Activated T-helper 2 cell treated with anti-CD3 and anti-CD28 coated beads, Interferon-gamma antibody, Interleukin-2, Interleukin-4, amounts not matched to agents 10 μg/mL and 5 μg/mL and 100 μg/mL, durations not matched to agents 14 hours and 24 hours and 36 hours (primary cell): ENCODE measurements at regions not wholly inside any gene's neighbourhood (a gene's known extent, or its start where the extent isn't known, plus 50 kb on each side); places are given as distances from the start of the nearest gene placed in this dataset.

Experiments
- DNase-seq: peaks from one replicate; pipeline ENCODE4 v3.0.0; 2021; ENCODE audit warnings: low spot score
- H3K27ac Mint-ChIP-seq: one replicate; pipeline ENCODE4 v1.8.0; 2021; ENCODE audit warnings: mixed read lengths
- H3K27me3 Mint-ChIP-seq: one replicate; pipeline ENCODE4 v1.8.0; 2021; ENCODE audit warnings: low read depth, mixed read lengths
- H3K36me3 Mint-ChIP-seq: one replicate; pipeline ENCODE4 v1.8.0; 2021; ENCODE audit warnings: low read depth, mixed read lengths
- H3K4me1 Mint-ChIP-seq: one replicate; pipeline ENCODE4 v1.8.0; 2021; ENCODE audit warnings: low read depth, mixed read lengths
- H3K4me3 Mint-ChIP-seq: one replicate; pipeline ENCODE4 v1.8.0; 2021; ENCODE audit warnings: low read depth, mild to moderate bottlenecking, moderate library complexity, mixed read lengths
- H3K9me3 Mint-ChIP-seq: one replicate; pipeline ENCODE4 v1.8.0; 2021; ENCODE audit warnings: mixed read lengths
- intact Hi-C: fragments of 100-400 bp; cut with micrococcal nuclease; formaldehyde crosslinking; loops from one replicate; pipeline ENCODE4 v1.15.1; 2023

GRCh38 chr9:88236511-88237478, 98.5 kb upstream of the SPATA31C2 start:
- H3K4me1 Mint-ChIP-seq = peaks cover 7% of the 10 kb centered on the region
- peaks cover 33% of the 10 kb centered on the region for H3K27me3 Mint-ChIP-seq
- no peaks in the 10 kb centered on the region for H3K36me3 Mint-ChIP-seq
- DNase-seq = no peak
- no peak overlapping the region for H3K27ac Mint-ChIP-seq
- H3K4me3 Mint-ChIP-seq = no peak overlapping the region
- intact Hi-C loops = no loop called here
- peaks cover 3% of the 10 kb centered on the region for H3K9me3 Mint-ChIP-seq

- no peak overlapping the region for H3K4me3 Mint-ChIP-seq
- H3K27ac Mint-ChIP-seq = no peak overlapping the region
- H3K9me3 Mint-ChIP-seq = peaks cover 3% of the 10 kb centered on the region
- no peaks in the 10 kb centered on the region for H3K36me3 Mint-ChIP-seq
- no peak for DNase-seq
- H3K27me3 Mint-ChIP-seq = peaks cover 29% of the 10 kb centered on the region
- peaks cover 7% of the 10 kb centered on the region for H3K4me1 Mint-ChIP-seq
- intact Hi-C loops = no loop called here
Observed at GRCh38 chr9:88235615-88236014, 97.3 kb upstream of the SPATA31C2 start.

GRCh38 chr9:88234114-88234513, 95.8 kb upstream of the SPATA31C2 start:
- H3K4me1 Mint-ChIP-seq = peaks cover 7% of the 10 kb centered on the region
- no peak overlapping the region for H3K27ac Mint-ChIP-seq
- peaks cover 30% of the 10 kb centered on the region for H3K27me3 Mint-ChIP-seq
- no peaks in the 10 kb centered on the region for H3K36me3 Mint-ChIP-seq
- intact Hi-C loops = no loop called here
- H3K4me3 Mint-ChIP-seq = no peak overlapping the region
- H3K9me3 Mint-ChIP-seq = peaks cover 3% of the 10 kb centered on the region
- no peak for DNase-seq

DNA sequence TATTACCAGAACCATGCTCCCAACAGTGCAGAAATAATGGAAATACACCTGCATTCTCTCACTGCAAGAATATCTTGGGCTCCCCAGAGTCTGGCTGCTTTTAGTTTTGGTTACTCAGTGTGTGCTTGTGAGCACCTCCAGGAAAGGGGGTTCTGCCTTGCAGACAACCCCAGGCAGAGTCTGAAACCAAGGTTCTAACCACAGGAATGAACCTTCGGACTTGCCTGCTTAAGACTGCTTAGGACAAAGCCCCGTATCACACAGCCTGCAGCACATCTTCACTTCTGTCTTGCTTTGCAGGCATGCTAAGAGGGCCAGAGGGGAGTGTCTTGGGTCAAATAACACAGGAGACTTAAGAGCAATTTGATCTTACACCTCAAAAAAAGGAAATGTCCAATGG, 94.8 kb upstream of the SPATA31C2 start:
- H3K4me3 Mint-ChIP-seq = no peak overlapping the region
- peaks cover 5% of the 10 kb centered on the region for H3K4me1 Mint-ChIP-seq
- no peak for DNase-seq
- no peaks in the 10 kb centered on the region for H3K36me3 Mint-ChIP-seq
- H3K9me3 Mint-ChIP-seq = peaks cover 3% of the 10 kb centered on the region
- intact Hi-C loops = no loop called here
- no peak overlapping the region for H3K27ac Mint-ChIP-seq
- peaks cover 29% of the 10 kb centered on the region for H3K27me3 Mint-ChIP-seq

GRCh38 chr9:88230612-88231011, 92.3 kb upstream of the SPATA31C2 start:
- no peak for DNase-seq
- Mint-ChIP-seq H3K4me1 (no peaks in the 10 kb centered on the region), H3K27ac (no peak overlapping the region), H3K9me3 (peaks cover 3% of the 10 kb centered on the region), H3K36me3 (no peaks in the 10 kb centered on the region), H3K4me3 (no peak overlapping the region), H3K27me3 (peaks cover 24% of the 10 kb centered on the region)
- intact Hi-C loops = no loop called here

DNA sequence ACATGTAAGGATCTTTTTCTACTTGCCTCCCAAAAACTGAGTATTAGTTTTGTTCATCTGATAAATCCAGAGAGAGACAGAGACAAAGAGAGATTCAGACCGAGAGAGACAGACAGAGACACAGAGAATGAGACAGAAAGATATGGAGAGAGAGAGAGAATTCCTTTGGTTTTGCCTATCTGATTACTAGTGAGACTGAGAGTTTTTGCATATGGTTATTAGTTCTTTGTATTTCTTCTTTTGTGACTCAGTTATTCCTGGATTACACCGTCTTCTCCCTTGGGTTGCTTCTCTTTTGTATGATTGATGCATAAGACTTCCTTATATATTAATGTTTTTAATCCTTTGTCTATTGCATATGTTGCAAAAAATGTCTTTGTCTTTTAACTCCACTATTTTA, 91.2 kb upstream of the SPATA31C2 start:
- Mint-ChIP-seq H3K36me3 (no peaks in the 10 kb centered on the region), H3K9me3 (peaks cover 3% of the 10 kb centered on the region), H3K27me3 (peaks cover 18% of the 10 kb centered on the region), H3K4me3 (no peak overlapping the region), H3K27ac (no peak overlapping the region), H3K4me1 (peaks cover 2% of the 10 kb centered on the region)
- intact Hi-C loops = no loop called here
- no peak for DNase-seq

GRCh38 chr9:88224938-88225337, 86.7 kb upstream of the SPATA31C2 start:
- no peak overlapping the region for H3K27ac Mint-ChIP-seq
- H3K4me3 Mint-ChIP-seq = no peak overlapping the region
- no peaks in the 10 kb centered on the region for H3K9me3 Mint-ChIP-seq
- no peak for DNase-seq
- intact Hi-C loops = no loop called here
- peaks cover 3% of the 10 kb centered on the region for H3K4me1 Mint-ChIP-seq
- H3K27me3 Mint-ChIP-seq = peaks cover 8% of the 10 kb centered on the region
- H3K36me3 Mint-ChIP-seq = no peaks in the 10 kb centered on the region

GRCh38 chr9:88221105-88221504, 82.8 kb upstream of the SPATA31C2 start:
- no peak overlapping the region for H3K4me3 Mint-ChIP-seq
- no peaks in the 10 kb centered on the region for H3K36me3 Mint-ChIP-seq

DNA sequence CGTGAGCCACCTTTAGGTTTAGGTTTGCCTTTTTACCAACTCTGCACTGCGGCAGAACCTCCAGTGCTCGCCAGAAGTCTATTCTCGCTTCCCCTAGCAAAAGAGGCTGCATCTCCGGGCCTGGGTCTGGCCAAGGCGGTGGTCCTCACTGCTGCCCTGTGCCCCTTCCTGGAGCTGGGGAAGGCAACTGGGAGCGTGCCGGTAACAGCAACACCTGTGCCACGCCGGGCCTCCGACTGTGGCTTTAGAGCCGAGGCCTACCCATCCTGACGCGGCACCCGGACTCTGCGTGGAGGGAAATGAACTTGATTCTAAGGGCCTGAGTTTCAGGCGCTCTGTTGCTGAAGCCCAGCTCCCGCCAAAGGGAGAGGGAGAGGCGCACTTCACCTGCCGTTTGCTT, 82.4 kb upstream of the SPATA31C2 start:
- H3K4me1 Mint-ChIP-seq = peaks cover 3% of the 10 kb centered on the region
- intact Hi-C loops = no loop called here
- no peak overlapping the region for H3K4me3 Mint-ChIP-seq
- no peak for DNase-seq
- H3K27ac Mint-ChIP-seq = no peak overlapping the region
- H3K9me3 Mint-ChIP-seq = no peaks in the 10 kb centered on the region
- H3K27me3 Mint-ChIP-seq = peaks cover 5% of the 10 kb centered on the region
- no peaks in the 10 kb centered on the region for H3K36me3 Mint-ChIP-seq

More at GRCh38 chr9:88221105-88221504, 82.8 kb upstream of the SPATA31C2 start:
- Mint-ChIP-seq H3K9me3 (no peaks in the 10 kb centered on the region), H3K27me3 (peaks cover 5% of the 10 kb centered on the region), H3K4me1 (peaks cover 3% of the 10 kb centered on the region), H3K27ac (no peak overlapping the region)
- no peak for DNase-seq
- intact Hi-C loops = no loop called here

DNA sequence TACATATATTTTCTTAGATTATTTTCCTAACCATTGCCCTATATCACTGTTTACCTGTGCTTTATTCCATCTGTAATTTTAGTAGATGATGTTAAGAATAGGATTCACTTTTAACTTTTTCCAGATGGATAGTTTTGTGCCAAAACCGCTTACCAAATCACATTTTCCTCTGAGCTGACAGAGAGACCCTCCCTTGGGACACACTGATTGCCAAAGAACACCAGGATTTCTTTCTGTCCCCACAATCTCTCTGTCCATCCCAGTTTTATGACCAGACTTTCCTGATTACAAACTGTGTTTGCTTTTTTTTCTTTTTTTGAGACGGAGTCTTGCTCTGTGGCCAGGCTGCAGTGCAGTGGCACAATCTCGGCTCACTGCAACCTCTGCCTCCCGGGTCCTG, 81.3 kb upstream of the SPATA31C2 start:
- Mint-ChIP-seq H3K4me1 (peaks cover 2% of the 10 kb centered on the region), H3K27ac (no peak overlapping the region), H3K9me3 (no peaks in the 10 kb centered on the region), H3K36me3 (no peaks in the 10 kb centered on the region), H3K4me3 (no peak overlapping the region), H3K27me3 (peaks cover 13% of the 10 kb centered on the region)
- DNase-seq = no peak
- intact Hi-C loops = no loop called here

DNA sequence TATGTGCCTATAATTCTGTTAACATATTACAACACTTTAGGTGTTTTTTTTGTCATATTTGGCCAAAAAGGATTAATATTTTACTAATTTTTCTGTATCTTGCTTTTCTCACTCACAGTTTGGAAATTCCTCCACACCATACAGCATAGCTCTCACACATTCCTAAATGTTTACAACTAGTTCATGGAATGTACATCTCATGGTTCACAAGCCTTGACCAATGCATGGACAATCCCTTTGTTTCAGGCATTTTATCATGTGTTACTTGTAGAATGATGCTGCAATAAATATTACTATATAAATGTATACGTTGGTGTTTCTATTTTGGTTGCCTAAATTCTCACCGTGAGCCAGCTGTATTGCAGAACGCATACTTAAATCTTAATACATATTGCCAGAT, 80.5 kb upstream of the SPATA31C2 start:
- H3K27me3 Mint-ChIP-seq = peaks cover 15% of the 10 kb centered on the region
- H3K27ac Mint-ChIP-seq = no peak overlapping the region
- H3K9me3 Mint-ChIP-seq = peaks cover under 1% of the 10 kb centered on the region
- no peaks in the 10 kb centered on the region for H3K36me3 Mint-ChIP-seq
- no peaks in the 10 kb centered on the region for H3K4me1 Mint-ChIP-seq
- intact Hi-C loops = no loop called here
- no peak overlapping the region for H3K4me3 Mint-ChIP-seq
- no peak for DNase-seq

DNA sequence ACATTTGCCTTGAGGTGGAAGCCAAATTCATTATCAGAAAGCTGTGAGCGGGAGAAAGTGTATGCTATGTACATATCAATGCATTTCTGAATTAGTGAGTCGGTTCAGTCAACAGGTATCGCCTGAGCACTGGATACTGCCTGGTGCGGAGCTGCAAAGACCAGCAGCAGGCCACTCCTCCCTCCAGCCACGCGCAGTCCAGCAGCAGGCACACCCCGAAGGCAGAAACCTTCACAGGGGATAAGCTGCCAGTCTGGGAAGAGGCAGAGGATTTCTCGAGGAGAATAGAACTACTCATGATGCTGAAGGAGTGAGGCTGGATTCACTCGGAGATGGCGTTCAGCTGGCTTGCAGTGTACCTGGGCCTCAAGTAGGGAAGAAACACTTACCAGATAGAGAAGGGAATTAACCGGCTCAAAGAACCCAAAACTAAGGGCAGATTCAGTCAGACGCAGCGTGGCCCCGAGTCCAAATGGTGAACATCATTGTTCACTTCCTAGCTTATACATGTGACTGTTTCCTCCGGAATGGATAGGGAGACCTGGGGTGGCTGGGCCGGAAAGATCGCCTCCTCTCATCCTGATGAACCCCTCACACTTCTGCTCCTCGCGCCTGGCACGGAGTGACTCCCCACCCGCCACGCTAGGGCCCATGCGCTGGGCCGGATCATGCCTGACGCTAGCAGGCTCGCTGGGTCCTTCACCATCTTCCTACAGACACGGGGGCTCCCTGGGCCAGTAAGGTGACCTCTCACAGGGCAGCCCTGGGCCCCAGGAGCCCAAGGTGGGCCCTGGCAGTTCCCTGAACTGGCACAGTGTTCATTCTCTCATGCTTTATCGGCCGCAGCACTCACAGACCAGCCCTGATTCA, 78.1 kb upstream of the SPATA31C2 start:
- Mint-ChIP-seq H3K27me3 (peaks cover 25% of the 10 kb centered on the region), H3K4me3 (no peak overlapping the region), H3K4me1 (no peaks in the 10 kb centered on the region), H3K27ac (no peak overlapping the region), H3K9me3 (peaks cover 4% of the 10 kb centered on the region), H3K36me3 (no peaks in the 10 kb centered on the region)
- no peak for DNase-seq
- intact Hi-C loops = no loop called here
